Mucosa of descending colon (tissue), 3 donors: ENCODE measurements at regions not wholly inside any gene's neighbourhood (a gene's known extent, or its start where the extent isn't known, plus 50 kb on each side); places are given as distances from the start of the nearest gene placed in this dataset.

Experiments used
- ATAC-seq: fragments of 200-7000 bp; cut with Tn5 transposase; one replicate; pipeline ENCODE4 v1.9.1; 2020; ENCODE audit warnings: mild to moderate bottlenecking, moderate library complexity
- DNase-seq, 3 donors: peaks; one replicate each; pipeline ENCODE4 v3.0.0-alpha.2; 2020
- H3K36me3 ChIP-seq: fragments of 200-600 bp; one replicate; pipeline ENCODE4 v1.8.0; 2021; ENCODE audit warnings: low read depth, mild to moderate bottlenecking
- H3K4me1 ChIP-seq: fragments of 200-600 bp; one replicate; pipeline ENCODE4 v1.8.0; 2021; ENCODE audit warnings: low read depth, mild to moderate bottlenecking
- H3K4me3 ChIP-seq: fragments of 200-600 bp; one replicate; pipeline ENCODE4 v1.8.0; 2021; ENCODE audit warnings: mild to moderate bottlenecking
- H3K9me3 ChIP-seq: fragments of 200-600 bp; one replicate; pipeline ENCODE4 v1.8.0; 2021; ENCODE audit warnings: mild to moderate bottlenecking
- CTCF ChIP-seq: fragments of 200-600 bp; IDR thresholded peaks from one replicate; pipeline ENCODE4 v1.8.0; 2022; ENCODE audit warnings: antibody characterized with exemption, mild to moderate bottlenecking
- intact Hi-C, 2 donors: fragments of 100-400 bp; cut with DNase I in 1 of 2; cut with micrococcal nuclease in 1 of 2; formaldehyde crosslinking; loops; one replicate each; pipeline versions ENCODE4 v1.11.0 to v1.11.1; 2022; cut with DNase I, micrococcal nuclease
- donor health status: DM: no; HTN: no; CAD: no; lungs with moderate emphysema.
- donor health status: DM: no; HTN: no; CAD: no.
- donor health status: DM: no; HTN: yes; CAD: no.

- ATAC-seq (no peak), DNase-seq (no peak)
- Histone ChIP-seq H3K4me3 (no peak overlapping the region), H3K9me3 (no peaks in the 10 kb centered on the region), H3K36me3 (no peaks in the 10 kb centered on the region), H3K4me1 (peaks cover 9% of the 10 kb centered on the region)
- TF ChIP-seq CTCF = no peak
- intact Hi-C loops = no loop called here
These were observed 202.7 kb upstream of the HS3ST1 start for GRCh38 chr4:11631416-11631815.

- intact Hi-C loops = no loop called here
- Histone ChIP-seq H3K4me3 (no peak overlapping the region), H3K4me1 (peaks cover 16% of the 10 kb centered on the region), H3K9me3 (no peaks in the 10 kb centered on the region), H3K36me3 (no peaks in the 10 kb centered on the region)
- DNase-seq = no peak
- TF ChIP-seq CTCF = no peak
- peak; percentile 49 for ATAC-seq
These were observed 199.5 kb upstream of the HS3ST1 start for GRCh38 chr4:11628093-11628725.

GRCh38 chr4:11626066-11626465 lies 197.4 kb upstream of the HS3ST1 start:
- intact Hi-C loops = no loop called here
- Histone ChIP-seq H3K4me3 (no peak overlapping the region), H3K4me1 (peaks cover 19% of the 10 kb centered on the region), H3K36me3 (no peaks in the 10 kb centered on the region), H3K9me3 (no peaks in the 10 kb centered on the region)
- ATAC-seq (no peak), DNase-seq (no peak)
- no peak for TF ChIP-seq CTCF

- Histone ChIP-seq H3K4me3 (no peak overlapping the region), H3K36me3 (no peaks in the 10 kb centered on the region), H3K9me3 (no peaks in the 10 kb centered on the region), H3K4me1 (peaks cover 19% of the 10 kb centered on the region)
- DNase-seq = no peak
- TF ChIP-seq CTCF = no peak
- no peak for ATAC-seq
- intact Hi-C loops = no loop called here
These were observed 196.5 kb upstream of the HS3ST1 start for GRCh38 chr4:11625211-11625610.

GRCh38 chr4:11624370-11624769 lies 195.7 kb upstream of the HS3ST1 start:
- TF ChIP-seq CTCF = no peak
- H3K36me3 ChIP-seq = no peaks in the 10 kb centered on the region
- DNase-seq (no peak), ATAC-seq (peak; percentile 39)
- intact Hi-C loops = no loop called here
- H3K4me3 ChIP-seq = no peak overlapping the region
- no peaks in the 10 kb centered on the region for H3K9me3 ChIP-seq
- peaks cover 19% of the 10 kb centered on the region for H3K4me1 ChIP-seq

GRCh38 chr4:11623726-11624037 lies 195.0 kb upstream of the HS3ST1 start:
- DNase-seq (peak in 2 of 3 donors; percentile 46 to 80), ATAC-seq (peak; percentile 75)
- Histone ChIP-seq H3K4me3 (no peak overlapping the region), H3K4me1 (peaks cover 26% of the 10 kb centered on the region), H3K36me3 (no peaks in the 10 kb centered on the region), H3K9me3 (no peaks in the 10 kb centered on the region)
- intact Hi-C loops = no loop called here
- no peak for TF ChIP-seq CTCF
